ENCODE measurements at regions not wholly inside any gene's neighbourhood (a gene's known extent, or its start where the extent isn't known, plus 50 kb on each side); places are given as distances from the start of the nearest gene placed in this dataset.

- Histone ChIP-seq H3K4me2 (ENCODE audit: insufficient read depth, insufficient read length, low read length) (no peak overlapping the region), H3T11ph (ENCODE audit: low read length) (no peak overlapping the region), H2BK120ac (ENCODE audit: low read depth, low read length, poor library complexity, severe bottlenecking) (no peak overlapping the region), H3K9ac (ENCODE audit: extremely low read depth, insufficient read length, low read length) (no peak overlapping the region), H2AK5ac (ENCODE audit: insufficient read length, low read length) (no peak overlapping the region), H4K8ac (replicated peaks; ENCODE audit: insufficient read length, low read depth, low read length) (no peak overlapping the region), H3K14ac (ENCODE audit: insufficient read depth, low read length) (0 out of 2 replicates have a peak overlapping the region, but pooled peaks have one; percentile 49), H3K56ac (ENCODE audit: insufficient read length, low read depth, low read length) (no peak overlapping the region), H3K9me3 (ENCODE audit: control insufficient read depth, low read depth, low read length) (no peaks in the 10 kb centered on the region), H3K23ac (ENCODE audit: insufficient read length, low read depth, low read length) (no peak overlapping the region), H3K27me3 (ENCODE audit: insufficient read depth, low read length) (no peaks in the 10 kb centered on the region), H3K27ac (ENCODE audit: insufficient read length, low read depth, low read length) (no peak overlapping the region), H4K5ac (ENCODE audit: insufficient read length, low read depth, low read length) (no peak overlapping the region), H2BK12ac (ENCODE audit: insufficient read length, low read depth, low read length) (no peak overlapping the region), H2BK20ac (ENCODE audit: low read depth, low read length, poor library complexity, severe bottlenecking) (no peak overlapping the region), H4K20me1 (ENCODE audit: control insufficient read depth, insufficient read depth, insufficient read length) (no peaks in the 10 kb centered on the region), H3K4me1 (ENCODE audit: insufficient read depth, low read length) (no peaks in the 10 kb centered on the region), H3K23me2 (ENCODE audit: insufficient read length, low read depth, low read length, poor library complexity, severe bottlenecking) (no peaks in the 10 kb centered on the region), H2BK15ac (ENCODE audit: low read depth, low read length) (no peak overlapping the region), H3K4ac (ENCODE audit: low read depth, low read length) (no peak overlapping the region), H4K91ac (ENCODE audit: insufficient read length, low read depth, low read length) (no peak overlapping the region), H2AFZ (ENCODE audit: low read length) (no peak overlapping the region), H3K79me2 (ENCODE audit: insufficient read depth, low read length) (no peaks in the 10 kb centered on the region), H2BK5ac (ENCODE audit: insufficient read length, low read length) (no peak overlapping the region), H3K79me1 (ENCODE audit: insufficient read depth, low read depth, low read length, poor library complexity, severe bottlenecking) (no peaks in the 10 kb centered on the region), H3K18ac (ENCODE audit: insufficient read length, low read depth, low read length) (no peak overlapping the region)
- TF ChIP-seq CTCF (conservative IDR thresholded peaks at IDR 0.05) = no peak
- H3K4me3 Mint-ChIP-seq = no peak overlapping the region
- no peak for DNase-seq
- no peaks in the 10 kb centered on the region; the same call in none of the 2 replicates for H3K27me3 Mint-ChIP-seq (ENCODE audit: low read depth)
- H3K4me1 Mint-ChIP-seq = no peaks in the 10 kb centered on the region
- H3K9me3 Mint-ChIP-seq = no peaks in the 10 kb centered on the region
- H3K27ac Mint-ChIP-seq = no peak overlapping the region
- no peaks in the 10 kb centered on the region for H3K36me3 Mint-ChIP-seq (ENCODE audit: insufficient read depth in 1 of 3, low read depth in 3 of 3)
- no CpG with 5 or more reads among the region's 8 CpGs for WGBS (ENCODE audit: extremely low coverage, insufficient read length, low lambda C conversion rate)
Measured at GRCh38 chr2:224283466-224283965, 118.4 kb downstream of the FAM124B start.

Data from H9 (cell line).